ENCODE measurements at regions not wholly inside any gene's neighbourhood (a gene's known extent, or its start where the extent isn't known, plus 50 kb on each side); places are given as distances from the start of the nearest gene placed in this dataset.
"Not testable (repeated sequence)": the region's sequence is repeated elsewhere in the genome, so short reads cannot be mapped to it uniquely, and the experiment has no call there.

DNA sequence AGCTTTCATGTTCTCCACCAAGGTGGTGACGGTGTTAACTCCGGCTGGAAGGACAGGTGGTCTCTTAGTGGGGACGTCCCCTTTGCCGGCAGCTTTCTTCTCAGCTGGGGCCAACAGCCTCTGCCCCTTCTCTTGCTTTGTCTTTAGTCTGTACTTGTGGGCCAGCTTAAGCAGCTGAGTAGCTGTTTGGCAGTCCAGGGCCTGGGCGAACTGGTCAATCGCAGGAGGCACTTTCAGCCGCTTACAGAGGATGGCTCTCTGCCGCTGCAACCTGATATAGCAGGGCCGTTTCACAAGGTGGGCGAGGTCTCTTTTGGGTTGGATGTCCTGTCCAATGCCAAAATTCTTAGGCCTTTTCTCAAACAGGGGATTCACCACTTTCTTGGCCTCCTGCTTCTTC is 210.3 kb downstream of the TRIML1 start:
- H3K27me3 ChIP-seq (ENCODE audit: control insufficient read depth in 5 of 5, insufficient read depth in 4 of 5, low read length in 5 of 5); H3K4me1 ChIP-seq (ENCODE audit: control insufficient read depth in 5 of 5, insufficient read depth in 5 of 5, low read length in 5 of 5); H3K36me3 ChIP-seq (ENCODE audit: control insufficient read depth in 5 of 5, insufficient read depth in 5 of 5, low read length in 5 of 5); H3K4me3 ChIP-seq (ENCODE audit: low read depth in 1 of 5, low read length in 5 of 5); H3K27ac ChIP-seq (ENCODE audit: low read depth, low read length); H3K9ac ChIP-seq (ENCODE audit: low read length in 5 of 5): not testable (repeated sequence)
- peaks cover 0 to 17% (median 12%) of the 10 kb centered on the region in 5 donors for H3K9me3 ChIP-seq (ENCODE audit: control insufficient read depth in 5 of 5, low read length in 5 of 5)

DNA sequence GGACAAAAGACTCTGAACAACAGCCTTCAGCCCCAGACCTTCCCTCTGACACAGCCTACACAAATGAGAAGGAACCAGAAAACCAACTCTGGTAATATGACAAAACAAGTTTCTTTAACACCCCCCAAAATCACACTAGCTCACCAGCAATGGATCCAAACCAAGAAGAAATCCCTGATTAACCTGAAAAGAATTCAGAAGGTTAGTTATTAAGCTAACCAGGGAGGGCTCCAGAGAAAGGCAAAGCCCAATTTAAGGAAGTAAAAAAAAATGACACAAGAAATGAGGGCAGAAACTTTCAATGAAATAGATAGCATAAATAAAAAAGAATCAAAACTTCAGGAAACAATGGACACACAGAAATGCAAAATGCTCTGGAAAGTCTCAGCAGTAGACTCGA is 224.0 kb downstream of the TRIML1 start:
- peaks cover 0 to 2% (median 0%) of the 10 kb centered on the region in 5 donors for H3K9me3 ChIP-seq (ENCODE audit: control insufficient read depth in 5 of 5, low read length in 5 of 5)
- no peak overlapping the region for H3K4me3 ChIP-seq (ENCODE audit: low read depth in 1 of 5, low read length in 5 of 5)
- H3K9ac ChIP-seq (ENCODE audit: low read length in 5 of 5), result no peak overlapping the region
- no peaks in the 10 kb centered on the region for H3K4me1 ChIP-seq (ENCODE audit: control insufficient read depth in 5 of 5, insufficient read depth in 5 of 5, low read length in 5 of 5)
- peaks cover 0 to 3% (median 0%) of the 10 kb centered on the region in 5 donors for H3K27me3 ChIP-seq (ENCODE audit: control insufficient read depth in 5 of 5, insufficient read depth in 4 of 5, low read length in 5 of 5)
- no peaks in the 10 kb centered on the region for H3K36me3 ChIP-seq (ENCODE audit: control insufficient read depth in 5 of 5, insufficient read depth in 5 of 5, low read length in 5 of 5)
- no peak overlapping the region for H3K27ac ChIP-seq (ENCODE audit: low read depth, low read length)

- H3K27me3 ChIP-seq (ENCODE audit: control insufficient read depth in 5 of 5, insufficient read depth in 4 of 5, low read length in 5 of 5), result no peaks in the 10 kb centered on the region
- H3K4me1 ChIP-seq (ENCODE audit: control insufficient read depth in 5 of 5, insufficient read depth in 5 of 5, low read length in 5 of 5), result no peaks in the 10 kb centered on the region
- no peaks in the 10 kb centered on the region for H3K36me3 ChIP-seq (ENCODE audit: control insufficient read depth in 5 of 5, insufficient read depth in 5 of 5, low read length in 5 of 5)
- H3K27ac ChIP-seq (ENCODE audit: low read depth, low read length), result no peak overlapping the region
- no peak overlapping the region for H3K9ac ChIP-seq (ENCODE audit: low read length in 5 of 5)
- H3K4me3 ChIP-seq (ENCODE audit: low read depth in 1 of 5, low read length in 5 of 5), result no peak overlapping the region
- peaks cover 0 to 4% (median under 1%) of the 10 kb centered on the region in 5 donors for H3K9me3 ChIP-seq (ENCODE audit: control insufficient read depth in 5 of 5, low read length in 5 of 5)
These were observed 231.5 kb downstream of the TRIML1 start for GRCh38 chr4:188370777-188371176.

- no peak overlapping the region for H3K27ac ChIP-seq (ENCODE audit: low read depth, low read length)
These were observed 232.8 kb downstream of the TRIML1 start for GRCh38 chr4:188372058-188372457.

GRCh38 chr4:188372829-188373228 is 233.6 kb downstream of the TRIML1 start:
- Histone ChIP-seq H3K27me3 (ENCODE audit: control insufficient read depth in 5 of 5, insufficient read depth in 4 of 5, low read length in 5 of 5) (no peaks in the 10 kb centered on the region), H3K4me1 (ENCODE audit: control insufficient read depth in 5 of 5, insufficient read depth in 5 of 5, low read length in 5 of 5) (no peaks in the 10 kb centered on the region), H3K9me3 (ENCODE audit: control insufficient read depth in 5 of 5, low read length in 5 of 5) (peaks cover 7 to 12% (median 7%) of the 10 kb centered on the region in 5 donors), H3K36me3 (ENCODE audit: control insufficient read depth in 5 of 5, insufficient read depth in 5 of 5, low read length in 5 of 5) (no peaks in the 10 kb centered on the region), H3K4me3 (ENCODE audit: low read depth in 1 of 5, low read length in 5 of 5) (no peak overlapping the region), H3K9ac (ENCODE audit: low read length in 5 of 5) (no peak overlapping the region), H3K27ac (ENCODE audit: low read depth, low read length) (no peak overlapping the region)

More at GRCh38 chr4:188372058-188372457, 232.8 kb downstream of the TRIML1 start:
- Histone ChIP-seq H3K4me1 (ENCODE audit: control insufficient read depth in 5 of 5, insufficient read depth in 5 of 5, low read length in 5 of 5) (no peaks in the 10 kb centered on the region), H3K9ac (ENCODE audit: low read length in 5 of 5) (no peak overlapping the region), H3K9me3 (ENCODE audit: control insufficient read depth in 5 of 5, low read length in 5 of 5) (peaks cover 7 to 12% (median 7%) of the 10 kb centered on the region in 5 donors), H3K4me3 (ENCODE audit: low read depth in 1 of 5, low read length in 5 of 5) (no peak overlapping the region), H3K36me3 (ENCODE audit: control insufficient read depth in 5 of 5, insufficient read depth in 5 of 5, low read length in 5 of 5) (no peaks in the 10 kb centered on the region), H3K27me3 (ENCODE audit: control insufficient read depth in 5 of 5, insufficient read depth in 4 of 5, low read length in 5 of 5) (no peaks in the 10 kb centered on the region)

DNA sequence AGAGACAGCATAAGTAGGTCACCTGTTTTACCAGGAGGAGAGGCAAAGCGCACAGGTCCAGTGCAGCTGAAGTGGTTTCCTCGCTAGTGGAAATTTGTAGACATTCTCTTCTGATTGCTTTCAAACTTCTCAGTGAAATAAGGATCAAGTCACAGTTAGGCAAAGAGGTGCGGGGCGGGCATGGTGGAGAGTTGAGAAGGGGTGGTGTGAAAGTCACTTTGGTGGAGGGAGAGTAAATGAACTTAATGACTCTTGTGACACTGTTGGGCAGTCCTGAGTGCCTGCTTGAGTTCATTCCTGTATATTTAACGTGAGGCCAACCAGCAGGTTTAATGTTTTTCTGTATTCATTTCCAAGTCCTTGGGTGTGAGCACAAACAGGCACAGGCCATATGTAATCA is 235.6 kb downstream of the TRIML1 start:
- H3K27me3 ChIP-seq (ENCODE audit: control insufficient read depth in 5 of 5, insufficient read depth in 4 of 5, low read length in 5 of 5), result no peaks in the 10 kb centered on the region
- H3K9me3 ChIP-seq (ENCODE audit: control insufficient read depth in 5 of 5, low read length in 5 of 5), result peaks cover 7 to 12% (median 7%) of the 10 kb centered on the region in 5 donors
- no peak overlapping the region for H3K27ac ChIP-seq (ENCODE audit: low read depth, low read length)
- no peaks in the 10 kb centered on the region for H3K4me1 ChIP-seq (ENCODE audit: control insufficient read depth in 5 of 5, insufficient read depth in 5 of 5, low read length in 5 of 5)
- H3K36me3 ChIP-seq (ENCODE audit: control insufficient read depth in 5 of 5, insufficient read depth in 5 of 5, low read length in 5 of 5), result no peaks in the 10 kb centered on the region
- no peak overlapping the region for H3K4me3 ChIP-seq (ENCODE audit: low read depth in 1 of 5, low read length in 5 of 5)
- no peak overlapping the region for H3K9ac ChIP-seq (ENCODE audit: low read length in 5 of 5)

- no peaks in the 10 kb centered on the region for H3K4me1 ChIP-seq (ENCODE audit: control insufficient read depth in 5 of 5, insufficient read depth in 5 of 5, low read length in 5 of 5)
These were observed 238.6 kb downstream of the TRIML1 start for GRCh38 chr4:188377816-188378215.

DNA sequence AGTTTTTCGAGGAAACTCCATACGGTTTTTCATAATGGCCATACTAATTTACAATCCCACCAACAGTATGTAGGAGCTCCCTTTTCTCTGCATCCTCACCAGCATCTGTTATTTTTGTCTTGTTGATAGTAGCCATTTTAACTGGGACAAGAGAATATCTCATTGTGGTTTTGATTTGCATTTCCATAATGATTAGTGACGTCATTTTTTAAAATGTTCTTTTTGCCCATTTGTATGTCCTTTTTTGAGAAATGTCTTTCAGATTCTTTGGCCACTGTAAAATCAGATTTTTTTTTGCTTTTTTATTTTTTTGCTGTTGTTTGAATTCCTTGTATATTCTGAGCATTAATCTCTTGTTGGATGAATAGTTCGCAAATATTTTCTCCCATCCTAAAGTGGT is 243.9 kb downstream of the TRIML1 start:
- Histone ChIP-seq H3K9me3 (ENCODE audit: control insufficient read depth in 5 of 5, low read length in 5 of 5) (peaks cover 0 to 6% (median 3%) of the 10 kb centered on the region in 5 donors), H3K27me3 (ENCODE audit: control insufficient read depth in 5 of 5, insufficient read depth in 4 of 5, low read length in 5 of 5) (no peaks in the 10 kb centered on the region), H3K27ac (ENCODE audit: low read depth, low read length) (no peak overlapping the region), H3K4me1 (ENCODE audit: control insufficient read depth in 5 of 5, insufficient read depth in 5 of 5, low read length in 5 of 5) (no peaks in the 10 kb centered on the region), H3K36me3 (ENCODE audit: control insufficient read depth in 5 of 5, insufficient read depth in 5 of 5, low read length in 5 of 5) (no peaks in the 10 kb centered on the region), H3K4me3 (ENCODE audit: low read depth in 1 of 5, low read length in 5 of 5) (no peak overlapping the region), H3K9ac (ENCODE audit: low read length in 5 of 5) (no peak overlapping the region)

More at GRCh38 chr4:188377816-188378215, 238.6 kb downstream of the TRIML1 start:
- Histone ChIP-seq H3K4me3 (ENCODE audit: low read depth in 1 of 5, low read length in 5 of 5) (no peak overlapping the region), H3K36me3 (ENCODE audit: control insufficient read depth in 5 of 5, insufficient read depth in 5 of 5, low read length in 5 of 5) (no peaks in the 10 kb centered on the region), H3K27me3 (ENCODE audit: control insufficient read depth in 5 of 5, insufficient read depth in 4 of 5, low read length in 5 of 5) (no peaks in the 10 kb centered on the region), H3K27ac (ENCODE audit: low read depth, low read length) (no peak overlapping the region), H3K9me3 (ENCODE audit: control insufficient read depth in 5 of 5, low read length in 5 of 5) (peaks cover 7 to 12% (median 9%) of the 10 kb centered on the region in 5 donors), H3K9ac (ENCODE audit: low read length in 5 of 5) (no peak overlapping the region)

- no peak overlapping the region for H3K9ac ChIP-seq (ENCODE audit: low read length in 5 of 5)
These were observed 248.0 kb downstream of the TRIML1 start for GRCh38 chr4:188387179-188387791.

DNA sequence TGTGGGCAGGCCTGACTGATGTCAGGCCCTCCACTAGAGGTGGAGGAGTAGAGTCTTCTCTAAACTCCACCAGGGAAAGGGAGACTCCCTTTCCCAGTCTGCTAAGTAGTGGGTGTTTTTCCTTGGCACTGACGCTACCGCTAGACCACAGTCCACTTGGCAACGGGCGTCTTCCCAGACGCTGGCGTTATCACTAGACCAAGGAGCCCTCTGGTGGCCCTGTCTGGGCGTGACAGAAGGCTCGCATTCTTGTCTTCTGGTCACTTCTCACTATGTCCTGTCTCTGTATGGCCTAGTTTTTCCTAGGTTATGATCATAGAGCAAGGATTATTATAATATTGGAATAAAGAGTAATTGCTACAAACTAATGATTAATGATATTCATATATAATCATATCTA is 252.1 kb downstream of the TRIML1 start:
- H3K9me3 ChIP-seq (ENCODE audit: control insufficient read depth in 5 of 5, low read length in 5 of 5); H3K27me3 ChIP-seq (ENCODE audit: control insufficient read depth in 5 of 5, insufficient read depth in 4 of 5, low read length in 5 of 5); H3K36me3 ChIP-seq (ENCODE audit: control insufficient read depth in 5 of 5, insufficient read depth in 5 of 5, low read length in 5 of 5); H3K9ac ChIP-seq (ENCODE audit: low read length in 5 of 5); H3K4me1 ChIP-seq (ENCODE audit: control insufficient read depth in 5 of 5, insufficient read depth in 5 of 5, low read length in 5 of 5); H3K27ac ChIP-seq (ENCODE audit: low read depth, low read length); H3K4me3 ChIP-seq (ENCODE audit: low read depth in 1 of 5, low read length in 5 of 5): not testable (repeated sequence)

More at GRCh38 chr4:188387179-188387791, 248.0 kb downstream of the TRIML1 start:
- no peaks in the 10 kb centered on the region for H3K36me3 ChIP-seq (ENCODE audit: control insufficient read depth in 5 of 5, insufficient read depth in 5 of 5, low read length in 5 of 5)
- H3K4me1 ChIP-seq (ENCODE audit: control insufficient read depth in 5 of 5, insufficient read depth in 5 of 5, low read length in 5 of 5), result no peaks in the 10 kb centered on the region
- H3K9me3 ChIP-seq (ENCODE audit: control insufficient read depth in 5 of 5, low read length in 5 of 5), result peaks cover 0 to 6% (median 0%) of the 10 kb centered on the region in 5 donors
- no peak overlapping the region for H3K27ac ChIP-seq (ENCODE audit: low read depth, low read length)
- H3K27me3 ChIP-seq (ENCODE audit: control insufficient read depth in 5 of 5, insufficient read depth in 4 of 5, low read length in 5 of 5), result no peaks in the 10 kb centered on the region
- H3K4me3 ChIP-seq (ENCODE audit: low read depth in 1 of 5, low read length in 5 of 5), result no peak overlapping the region

Measured in subcutaneous abdominal adipose tissue (tissue), 5 donors.